A549 (cell line): ENCODE measurements at regions not wholly inside any gene's neighbourhood (a gene's known extent, or its start where the extent isn't known, plus 50 kb on each side); places are given as distances from the start of the nearest gene placed in this dataset.

Source experiments
- CBX8 ChIP-seq: fragments of 200-600 bp; sonication (generic); IDR thresholded peaks from 2 replicates; pipeline ENCODE4 v1.6.1; 2016
- PHF8 ChIP-seq: fragments of 200-600 bp; sonication (generic); IDR thresholded peaks from 2 replicates; pipeline ENCODE4 v1.6.1; 2016; ENCODE audit warnings: low read depth, mild to moderate bottlenecking, antibody characterized with exemption, moderate library complexity, borderline replicate concordance
- TF ChIP-seq, protein P1 (sequence below): fragments of >200 bp; sonication (Bioruptor Twin); formaldehyde crosslinking; IDR thresholded peaks from 3 replicates; pipeline ENCODE4 v1.5.1; 2016

DNA sequence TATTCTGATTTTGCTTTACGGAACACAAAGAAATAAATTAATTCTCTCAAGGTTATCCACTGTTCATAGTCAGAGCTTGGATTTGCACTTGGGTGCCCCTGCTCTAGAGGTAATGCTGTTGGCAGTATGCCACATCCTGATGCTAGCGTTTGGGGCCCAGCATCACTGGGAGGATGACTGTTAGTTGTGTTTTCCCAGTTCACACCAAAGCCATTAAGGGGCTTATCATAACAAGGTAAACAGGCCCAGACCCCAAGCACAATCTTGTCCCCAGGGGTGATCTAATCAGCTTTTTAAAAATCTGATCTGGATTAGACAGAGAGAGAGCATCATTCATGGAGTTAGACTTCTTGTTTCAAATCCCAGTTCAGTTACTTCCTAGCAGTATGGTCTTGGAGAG, 60.2 kb upstream of the PBX1 start:
- no peak for TF ChIP-seq PHF8
- no peak for TF ChIP-seq CBX8
- TF ChIP-seq, protein P1, sequence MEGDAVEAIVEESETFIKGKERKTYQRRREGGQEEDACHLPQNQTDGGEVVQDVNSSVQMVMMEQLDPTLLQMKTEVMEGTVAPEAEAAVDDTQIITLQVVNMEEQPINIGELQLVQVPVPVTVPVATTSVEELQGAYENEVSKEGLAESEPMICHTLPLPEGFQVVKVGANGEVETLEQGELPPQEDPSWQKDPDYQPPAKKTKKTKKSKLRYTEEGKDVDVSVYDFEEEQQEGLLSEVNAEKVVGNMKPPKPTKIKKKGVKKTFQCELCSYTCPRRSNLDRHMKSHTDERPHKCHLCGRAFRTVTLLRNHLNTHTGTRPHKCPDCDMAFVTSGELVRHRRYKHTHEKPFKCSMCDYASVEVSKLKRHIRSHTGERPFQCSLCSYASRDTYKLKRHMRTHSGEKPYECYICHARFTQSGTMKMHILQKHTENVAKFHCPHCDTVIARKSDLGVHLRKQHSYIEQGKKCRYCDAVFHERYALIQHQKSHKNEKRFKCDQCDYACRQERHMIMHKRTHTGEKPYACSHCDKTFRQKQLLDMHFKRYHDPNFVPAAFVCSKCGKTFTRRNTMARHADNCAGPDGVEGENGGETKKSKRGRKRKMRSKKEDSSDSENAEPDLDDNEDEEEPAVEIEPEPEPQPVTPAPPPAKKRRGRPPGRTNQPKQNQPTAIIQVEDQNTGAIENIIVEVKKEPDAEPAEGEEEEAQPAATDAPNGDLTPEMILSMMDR, result no peak
